ENCODE measurements at regions not wholly inside any gene's neighbourhood (a gene's known extent, or its start where the extent isn't known, plus 50 kb on each side); places are given as distances from the start of the nearest gene placed in this dataset.

- no peak overlapping the region for H2AFZ ChIP-seq (ENCODE audit: low read length)
- no peak overlapping the region for H3K18ac ChIP-seq (ENCODE audit: insufficient read length, low read depth, low read length)
- no peak for TF ChIP-seq CTCF (conservative IDR thresholded peaks at IDR 0.05)
- no peaks in the 10 kb centered on the region for H3K23me2 ChIP-seq (ENCODE audit: insufficient read length, low read depth, low read length, poor library complexity, severe bottlenecking)
- H4K8ac ChIP-seq (replicated peaks; ENCODE audit: insufficient read length, low read depth, low read length) = no peak overlapping the region
- no peak overlapping the region for H2BK20ac ChIP-seq (ENCODE audit: low read depth, low read length, poor library complexity, severe bottlenecking)
- H3K9ac ChIP-seq (ENCODE audit: extremely low read depth, insufficient read length, low read length) = no peak overlapping the region
- peaks cover 5 to 14% of the 10 kb centered on the region in 2 experiments; a peak in 3 of 5 replicates for H3K9me3 Mint-ChIP-seq
- no peak overlapping the region for H3K4ac ChIP-seq (ENCODE audit: low read depth, low read length)
- H3K27ac Mint-ChIP-seq = no peak overlapping the region
- H3K9me3 ChIP-seq (ENCODE audit: control insufficient read depth, low read depth, low read length) = no peaks in the 10 kb centered on the region
- no CpG with 5 or more reads among the region's 4 CpGs for WGBS (ENCODE audit: extremely low coverage, insufficient read length, low lambda C conversion rate)
- H3K4me3 Mint-ChIP-seq = no peak overlapping the region
- no peaks in the 10 kb centered on the region for H3K4me1 ChIP-seq (ENCODE audit: insufficient read depth, low read length)
- H3K14ac ChIP-seq (ENCODE audit: insufficient read depth, low read length) = no peak overlapping the region; the same call in 1 of the 2 replicates
- H2AK5ac ChIP-seq (ENCODE audit: insufficient read length, low read length) = no peak overlapping the region
- H2BK15ac ChIP-seq (ENCODE audit: low read depth, low read length) = no peak overlapping the region
- no peak overlapping the region for H2BK5ac ChIP-seq (ENCODE audit: insufficient read length, low read length)
- no peak overlapping the region for H3T11ph ChIP-seq (ENCODE audit: low read length)
- H3K27me3 Mint-ChIP-seq (ENCODE audit: low read depth) = peaks cover 89% of the 10 kb centered on the region
- H2BK12ac ChIP-seq (ENCODE audit: insufficient read length, low read depth, low read length) = no peak overlapping the region
- H3K27ac ChIP-seq (ENCODE audit: insufficient read length, low read depth, low read length) = no peak overlapping the region
- no peaks in the 10 kb centered on the region; the same call in 1 of the 2 replicates for H3K27me3 ChIP-seq (ENCODE audit: insufficient read depth, low read length)
- H3K79me2 ChIP-seq (ENCODE audit: insufficient read depth, low read length) = no peaks in the 10 kb centered on the region
- no peaks in the 10 kb centered on the region for H4K20me1 ChIP-seq (ENCODE audit: control insufficient read depth, insufficient read depth, insufficient read length)
- H3K4me2 ChIP-seq (ENCODE audit: insufficient read depth, insufficient read length, low read length) = no peak overlapping the region
- peak overlapping the region; percentile 45 for H4K91ac ChIP-seq (ENCODE audit: insufficient read length, low read depth, low read length)
- no peaks in the 10 kb centered on the region for H3K79me1 ChIP-seq (ENCODE audit: insufficient read depth, low read depth, low read length, poor library complexity, severe bottlenecking)
- DNase-seq = no peak
- 0 out of 4 replicates have a peak, but pooled peaks cover 0 to 1% of the 10 kb centered on the region in 2 experiments for H3K4me1 Mint-ChIP-seq
- H3K56ac ChIP-seq (ENCODE audit: insufficient read length, low read depth, low read length) = no peak overlapping the region
- no peak overlapping the region for H3K23ac ChIP-seq (ENCODE audit: insufficient read length, low read depth, low read length)
- no peak overlapping the region for H2BK120ac ChIP-seq (ENCODE audit: low read depth, low read length, poor library complexity, severe bottlenecking)
- H3K36me3 Mint-ChIP-seq (ENCODE audit: insufficient read depth in 1 of 3, low read depth in 3 of 3) = peaks cover 0 to 4% (median 0%) of the 10 kb centered on the region in 3 experiments; a peak in 1 of 7 replicates
- no peak overlapping the region for H4K5ac ChIP-seq (ENCODE audit: insufficient read length, low read depth, low read length)
Observed at GRCh38 chr2:120534457-120534856, 188.5 kb downstream of the INHBB start.

Data from H9 (cell line).